ENCODE measurements at regions not wholly inside any gene's neighbourhood (a gene's known extent, or its start where the extent isn't known, plus 50 kb on each side); places are given as distances from the start of the nearest gene placed in this dataset.

DNA sequence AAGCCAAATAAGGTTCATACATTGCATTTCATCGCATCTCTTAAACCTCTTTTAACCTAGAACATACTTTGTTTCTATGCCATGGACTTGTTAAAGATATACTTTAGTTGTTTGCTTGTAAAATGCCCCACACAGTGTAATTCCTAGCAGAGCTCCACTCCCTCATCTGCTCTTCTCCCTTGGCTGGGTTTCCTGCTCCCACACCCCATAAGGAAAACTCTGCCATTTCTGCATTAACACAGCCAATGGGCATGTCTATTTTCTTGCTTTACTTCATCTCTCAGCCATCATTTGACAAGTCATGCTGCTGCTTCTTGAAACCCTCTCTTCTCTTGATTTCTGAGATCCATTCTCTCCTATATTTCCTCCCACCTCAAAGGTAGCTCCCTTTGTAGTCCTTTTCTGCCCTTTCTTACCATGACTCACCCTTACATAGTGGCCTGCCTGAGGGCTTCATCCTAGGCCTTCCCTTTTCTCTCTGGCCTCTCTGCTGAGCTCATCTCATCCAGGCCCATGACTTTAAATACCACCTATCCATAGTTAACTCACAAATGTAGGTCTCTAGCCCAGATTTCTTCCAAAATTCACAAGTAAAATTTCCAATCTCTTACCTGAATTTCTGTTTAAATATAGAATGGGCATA lies 471.4 kb downstream of the ADRA2A start:
- H3K4me1 ChIP-seq (ENCODE audit: control insufficient read depth in 3 of 3, insufficient read depth in 2 of 3, low read depth in 1 of 3, low read length in 2 of 3): no peaks in the 10 kb centered on the region
- H3K27ac ChIP-seq (ENCODE audit: low read depth in 1 of 3, low read length in 2 of 3): no peak overlapping the region
- no peaks in the 10 kb centered on the region for H3K36me3 ChIP-seq (ENCODE audit: control insufficient read depth in 3 of 3, insufficient read depth in 2 of 3, low read depth in 1 of 3, low read length in 3 of 3)
- 89 to 91% (median 89%) methylated on average over 1 of the region's 1 CpG for WGBS, 3 donors
- H3K9me3 ChIP-seq (ENCODE audit: control insufficient read depth in 2 of 2, insufficient read depth in 1 of 2, low read depth in 1 of 2, low read length in 1 of 2): no peaks in the 10 kb centered on the region
- no peak for FAIRE-seq
- H3K27me3 ChIP-seq (ENCODE audit: control insufficient read depth in 3 of 3, insufficient read depth in 3 of 3, low read length in 3 of 3): no peaks in the 10 kb centered on the region
- H3K4me3 ChIP-seq (ENCODE audit: low read depth in 1 of 3, low read length in 3 of 3): no peak overlapping the region
- DNase-seq: no peak

DNA sequence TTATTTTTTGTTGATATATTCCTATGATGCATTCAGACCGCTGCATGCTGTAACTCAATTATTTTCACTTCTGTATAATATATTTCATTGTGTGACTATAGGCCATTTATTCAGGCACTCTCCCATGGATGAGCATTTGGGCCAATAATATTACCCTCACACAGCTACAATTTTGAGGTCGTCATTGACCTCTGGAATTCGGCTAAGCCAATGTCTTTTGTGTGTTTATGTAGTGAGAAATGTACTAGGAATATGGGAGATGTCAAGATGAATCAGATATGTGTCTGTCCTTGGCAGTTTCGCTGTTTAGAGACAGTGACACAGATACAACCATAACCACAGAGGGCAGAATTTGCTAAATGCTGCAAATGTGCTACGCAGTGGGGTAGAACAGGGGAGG lies 474.2 kb downstream of the ADRA2A start:
- DNase-seq (no peak), FAIRE-seq (no peak)
- Histone ChIP-seq H3K4me1 (ENCODE audit: control insufficient read depth in 3 of 3, insufficient read depth in 2 of 3, low read depth in 1 of 3, low read length in 2 of 3) (no peaks in the 10 kb centered on the region), H3K27ac (ENCODE audit: low read depth in 1 of 3, low read length in 2 of 3) (no peak overlapping the region), H3K27me3 (ENCODE audit: control insufficient read depth in 3 of 3, insufficient read depth in 3 of 3, low read length in 3 of 3) (no peaks in the 10 kb centered on the region), H3K9me3 (ENCODE audit: control insufficient read depth in 2 of 2, insufficient read depth in 1 of 2, low read depth in 1 of 2, low read length in 1 of 2) (no peaks in the 10 kb centered on the region), H3K36me3 (ENCODE audit: control insufficient read depth in 3 of 3, insufficient read depth in 2 of 3, low read depth in 1 of 3, low read length in 3 of 3) (no peaks in the 10 kb centered on the region), H3K4me3 (ENCODE audit: low read depth in 1 of 3, low read length in 3 of 3) (no peak overlapping the region)
- WGBS, 3 donors: 74 to 83% (median 77%) methylated on average over 5 of the region's 5 CpGs

DNA sequence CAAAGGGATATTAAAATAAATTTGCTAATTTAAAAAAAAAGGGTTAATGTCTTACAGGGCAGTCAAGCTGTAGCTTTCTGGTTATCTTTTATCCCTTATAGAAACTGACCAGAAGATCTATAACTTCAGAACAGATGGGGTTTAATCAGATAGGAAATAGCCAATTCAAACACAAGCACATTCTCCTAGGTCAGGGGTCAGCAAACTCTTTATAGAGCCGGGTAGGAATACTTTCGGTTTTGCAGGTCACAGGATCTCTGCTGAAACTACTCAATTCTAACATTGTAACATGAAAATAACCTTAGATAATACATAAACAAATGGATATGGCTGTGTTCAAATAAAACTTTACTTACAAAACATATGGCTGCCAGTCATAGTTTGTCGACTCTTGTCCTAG lies 479.8 kb downstream of the ADRA2A start:
- H3K9me3 ChIP-seq (ENCODE audit: control insufficient read depth in 2 of 2, insufficient read depth in 1 of 2, low read depth in 1 of 2, low read length in 1 of 2): no peaks in the 10 kb centered on the region
- no peak overlapping the region for H3K27ac ChIP-seq (ENCODE audit: low read depth in 1 of 3, low read length in 2 of 3)
- DNase-seq (no peak), FAIRE-seq (no peak)
- 24 to 50% (median 37%) methylated on average over 3 of the region's 3 CpGs for WGBS, 3 donors
- H3K4me1 ChIP-seq (ENCODE audit: control insufficient read depth in 3 of 3, insufficient read depth in 2 of 3, low read depth in 1 of 3, low read length in 2 of 3): no peaks in the 10 kb centered on the region
- no peak overlapping the region for H3K4me3 ChIP-seq (ENCODE audit: low read depth in 1 of 3, low read length in 3 of 3)
- no peaks in the 10 kb centered on the region for H3K27me3 ChIP-seq (ENCODE audit: control insufficient read depth in 3 of 3, insufficient read depth in 3 of 3, low read length in 3 of 3)
- no peaks in the 10 kb centered on the region for H3K36me3 ChIP-seq (ENCODE audit: control insufficient read depth in 3 of 3, insufficient read depth in 2 of 3, low read depth in 1 of 3, low read length in 3 of 3)

DNA sequence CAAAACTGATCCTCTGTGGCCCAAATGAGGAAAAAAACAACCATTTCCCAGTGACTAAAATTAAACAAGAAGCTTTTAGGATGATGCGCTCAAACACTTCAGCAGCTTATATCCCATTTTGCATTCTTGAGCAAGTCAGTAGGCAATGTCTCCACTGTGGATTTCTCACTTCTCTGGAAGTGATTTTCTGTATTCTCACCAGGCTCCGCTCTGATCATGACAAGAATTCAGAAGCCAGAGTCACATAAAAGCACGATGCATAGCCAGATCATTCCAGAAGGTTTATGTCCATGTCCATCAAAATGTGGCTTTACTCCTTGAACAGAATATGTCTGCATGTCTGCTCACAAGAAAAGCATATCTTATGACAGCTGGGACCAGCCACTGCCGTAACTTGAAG lies 481.4 kb downstream of the ADRA2A start:
- Histone ChIP-seq H3K36me3 (ENCODE audit: control insufficient read depth in 3 of 3, insufficient read depth in 2 of 3, low read depth in 1 of 3, low read length in 3 of 3) (no peaks in the 10 kb centered on the region), H3K4me3 (ENCODE audit: low read depth in 1 of 3, low read length in 3 of 3) (no peak overlapping the region), H3K27me3 (ENCODE audit: control insufficient read depth in 3 of 3, insufficient read depth in 3 of 3, low read length in 3 of 3) (no peaks in the 10 kb centered on the region), H3K27ac (ENCODE audit: low read depth in 1 of 3, low read length in 2 of 3) (no peak overlapping the region), H3K9me3 (ENCODE audit: control insufficient read depth in 2 of 2, insufficient read depth in 1 of 2, low read depth in 1 of 2, low read length in 1 of 2) (no peaks in the 10 kb centered on the region), H3K4me1 (ENCODE audit: control insufficient read depth in 3 of 3, insufficient read depth in 2 of 3, low read depth in 1 of 3, low read length in 2 of 3) (no peaks in the 10 kb centered on the region)
- WGBS, 3 donors: 80 to 94% (median 88%) methylated on average over 4 of the region's 4 CpGs
- no peak for DNase-seq
- no peak for FAIRE-seq

DNA sequence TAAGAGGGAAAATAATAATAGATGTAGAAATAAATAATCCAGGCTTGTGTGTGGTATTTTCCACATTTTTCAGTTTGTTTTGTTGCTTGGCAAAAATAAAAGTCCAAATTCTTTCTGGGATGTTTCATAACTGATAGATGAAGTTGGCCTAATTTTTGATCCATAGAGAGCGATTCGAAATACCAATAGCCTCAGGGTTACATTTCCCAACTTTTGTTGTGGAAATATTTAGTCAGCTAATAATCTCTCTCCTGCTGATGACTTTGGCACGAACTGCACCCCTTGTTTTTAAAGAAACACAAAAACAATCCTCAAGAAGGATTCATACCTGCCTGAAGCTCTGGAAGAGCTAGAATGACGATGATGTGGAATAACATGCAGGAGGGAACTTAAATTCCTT lies 483.2 kb downstream of the ADRA2A start:
- Histone ChIP-seq H3K27ac (ENCODE audit: low read depth in 1 of 3, low read length in 2 of 3) (no peak overlapping the region), H3K27me3 (ENCODE audit: control insufficient read depth in 3 of 3, insufficient read depth in 3 of 3, low read length in 3 of 3) (no peaks in the 10 kb centered on the region), H3K36me3 (ENCODE audit: control insufficient read depth in 3 of 3, insufficient read depth in 2 of 3, low read depth in 1 of 3, low read length in 3 of 3) (no peaks in the 10 kb centered on the region), H3K4me1 (ENCODE audit: control insufficient read depth in 3 of 3, insufficient read depth in 2 of 3, low read depth in 1 of 3, low read length in 2 of 3) (no peaks in the 10 kb centered on the region), H3K4me3 (ENCODE audit: low read depth in 1 of 3, low read length in 3 of 3) (no peak overlapping the region), H3K9me3 (ENCODE audit: control insufficient read depth in 2 of 2, insufficient read depth in 1 of 2, low read depth in 1 of 2, low read length in 1 of 2) (no peaks in the 10 kb centered on the region)
- DNase-seq (no peak), FAIRE-seq (no peak)
- WGBS, 3 donors: 63 to 65% (median 65%) methylated on average over 4 of the region's 4 CpGs

DNA sequence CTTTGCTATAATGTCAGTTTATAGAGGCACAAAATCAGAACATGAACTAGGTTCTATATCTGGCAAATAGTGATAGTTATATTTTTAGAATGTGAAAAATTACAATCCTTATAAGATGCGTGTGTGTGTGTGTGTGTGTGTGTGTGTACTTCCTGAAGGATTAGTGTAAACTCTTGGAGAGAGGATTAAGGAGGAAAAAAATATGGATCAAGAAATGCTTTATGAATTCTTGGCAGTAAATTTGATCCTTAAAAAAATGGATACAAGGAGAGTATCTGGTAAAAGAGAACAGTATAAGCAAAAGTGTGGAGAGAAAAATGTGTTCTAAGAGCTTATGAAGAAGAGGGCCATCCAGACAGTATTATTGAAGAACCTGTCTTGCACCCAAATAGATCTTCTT lies 484.3 kb downstream of the ADRA2A start:
- no peak overlapping the region for H3K4me3 ChIP-seq (ENCODE audit: low read depth in 1 of 3, low read length in 3 of 3)
- H3K27ac ChIP-seq (ENCODE audit: low read depth in 1 of 3, low read length in 2 of 3): no peak overlapping the region
- no peak for DNase-seq
- H3K4me1 ChIP-seq (ENCODE audit: control insufficient read depth in 3 of 3, insufficient read depth in 2 of 3, low read depth in 1 of 3, low read length in 2 of 3): no peaks in the 10 kb centered on the region
- no peaks in the 10 kb centered on the region for H3K27me3 ChIP-seq (ENCODE audit: control insufficient read depth in 3 of 3, insufficient read depth in 3 of 3, low read length in 3 of 3)
- H3K9me3 ChIP-seq (ENCODE audit: control insufficient read depth in 2 of 2, insufficient read depth in 1 of 2, low read depth in 1 of 2, low read length in 1 of 2): no peaks in the 10 kb centered on the region
- 40 to 70% (median 47%) methylated on average over 1 of the region's 1 CpG for WGBS, 3 donors
- no peak for FAIRE-seq
- H3K36me3 ChIP-seq (ENCODE audit: control insufficient read depth in 3 of 3, insufficient read depth in 2 of 3, low read depth in 1 of 3, low read length in 3 of 3): no peaks in the 10 kb centered on the region

DNA sequence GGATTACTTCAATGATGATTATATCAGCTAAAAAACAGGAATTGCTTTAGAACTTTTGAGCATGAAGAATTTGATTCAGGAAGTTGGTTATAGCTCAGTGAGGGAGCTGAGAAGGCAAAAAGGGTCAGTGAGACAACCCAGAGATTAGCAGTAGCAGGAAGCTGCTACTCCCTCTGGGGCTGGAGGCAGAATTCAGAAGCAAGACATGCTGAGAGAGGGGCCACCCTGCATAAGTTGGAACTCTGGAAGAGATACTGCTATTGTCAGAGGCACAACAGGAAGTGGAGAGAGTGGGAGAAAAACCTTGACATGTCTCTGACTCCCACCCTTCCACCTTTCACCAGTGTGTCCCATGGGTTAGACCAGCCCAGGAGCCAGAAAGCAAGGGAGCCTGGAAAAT lies 488.7 kb downstream of the ADRA2A start:
- no peaks in the 10 kb centered on the region for H3K9me3 ChIP-seq (ENCODE audit: control insufficient read depth in 2 of 2, insufficient read depth in 1 of 2, low read depth in 1 of 2, low read length in 1 of 2)
- H3K27me3 ChIP-seq (ENCODE audit: control insufficient read depth in 3 of 3, insufficient read depth in 3 of 3, low read length in 3 of 3): no peaks in the 10 kb centered on the region
- no peak for DNase-seq
- FAIRE-seq: no peak
- no peak overlapping the region for H3K4me3 ChIP-seq (ENCODE audit: low read depth in 1 of 3, low read length in 3 of 3)
- no peak overlapping the region for H3K27ac ChIP-seq (ENCODE audit: low read depth in 1 of 3, low read length in 2 of 3)
- no peaks in the 10 kb centered on the region for H3K36me3 ChIP-seq (ENCODE audit: control insufficient read depth in 3 of 3, insufficient read depth in 2 of 3, low read depth in 1 of 3, low read length in 3 of 3)
- no peaks in the 10 kb centered on the region for H3K4me1 ChIP-seq (ENCODE audit: control insufficient read depth in 3 of 3, insufficient read depth in 2 of 3, low read depth in 1 of 3, low read length in 2 of 3)

DNA sequence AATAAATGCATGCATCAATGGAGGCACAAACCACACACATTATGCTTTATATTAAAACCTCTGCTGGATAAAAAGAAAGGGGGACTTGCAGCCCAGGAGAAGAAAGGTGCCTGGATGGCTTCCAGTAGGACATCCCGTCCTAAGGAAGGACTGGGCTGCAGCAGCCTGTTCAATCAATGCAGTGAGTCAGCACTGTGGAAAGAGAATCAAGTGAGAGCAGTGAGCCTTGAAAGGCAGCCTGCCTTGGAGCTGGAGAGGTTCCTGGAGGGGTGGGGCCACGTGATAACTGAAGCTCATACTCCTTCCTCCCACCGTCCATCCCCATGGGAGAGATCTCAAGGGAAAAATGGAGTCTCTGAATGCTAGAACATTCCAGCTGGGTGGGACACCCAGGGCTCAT lies 501.2 kb downstream of the ADRA2A start:
- DNase-seq (no peak), FAIRE-seq (no peak)
- H3K36me3 ChIP-seq (ENCODE audit: control insufficient read depth in 3 of 3, insufficient read depth in 2 of 3, low read depth in 1 of 3, low read length in 3 of 3): no peaks in the 10 kb centered on the region
- no peaks in the 10 kb centered on the region for H3K4me1 ChIP-seq (ENCODE audit: control insufficient read depth in 3 of 3, insufficient read depth in 2 of 3, low read depth in 1 of 3, low read length in 2 of 3)
- no peak overlapping the region for H3K4me3 ChIP-seq (ENCODE audit: low read depth in 1 of 3, low read length in 3 of 3)
- 28 to 43% (median 31%) methylated on average over 3 of the region's 3 CpGs for WGBS, 3 donors
- no peaks in the 10 kb centered on the region for H3K9me3 ChIP-seq (ENCODE audit: control insufficient read depth in 2 of 2, insufficient read depth in 1 of 2, low read depth in 1 of 2, low read length in 1 of 2)
- H3K27ac ChIP-seq (ENCODE audit: low read depth in 1 of 3, low read length in 2 of 3): no peak overlapping the region
- H3K27me3 ChIP-seq (ENCODE audit: control insufficient read depth in 3 of 3, insufficient read depth in 3 of 3, low read length in 3 of 3): no peaks in the 10 kb centered on the region

DNA sequence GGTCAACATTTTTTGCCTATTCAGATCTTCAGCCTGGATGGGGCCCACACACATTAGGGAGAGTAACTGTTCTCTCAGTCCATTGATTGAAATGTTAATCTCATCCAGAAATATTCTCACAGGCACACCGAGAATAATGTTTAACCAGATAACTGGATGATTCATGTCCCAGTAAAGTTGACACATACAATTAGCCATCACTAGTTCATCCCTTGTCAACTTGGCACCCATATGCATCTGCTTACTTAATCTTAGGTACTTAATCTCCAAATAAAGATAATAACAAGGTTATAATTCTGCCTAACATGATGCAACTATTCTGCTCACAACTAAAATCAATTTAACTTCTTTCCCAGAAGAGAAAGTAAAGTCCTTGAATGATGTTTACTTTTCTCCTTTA lies 502.6 kb downstream of the ADRA2A start:
- no peak for FAIRE-seq
- H3K36me3 ChIP-seq (ENCODE audit: control insufficient read depth in 3 of 3, insufficient read depth in 2 of 3, low read depth in 1 of 3, low read length in 3 of 3): no peaks in the 10 kb centered on the region
- H3K27me3 ChIP-seq (ENCODE audit: control insufficient read depth in 3 of 3, insufficient read depth in 3 of 3, low read length in 3 of 3): no peaks in the 10 kb centered on the region
- no peak overlapping the region for H3K27ac ChIP-seq (ENCODE audit: low read depth in 1 of 3, low read length in 2 of 3)
- peaks cover 0 to 3% of the 10 kb centered on the region in 2 donors for H3K9me3 ChIP-seq (ENCODE audit: control insufficient read depth in 2 of 2, insufficient read depth in 1 of 2, low read depth in 1 of 2, low read length in 1 of 2)
- no peak overlapping the region for H3K4me3 ChIP-seq (ENCODE audit: low read depth in 1 of 3, low read length in 3 of 3)
- 20 to 48% (median 25%) methylated on average over 1 of the region's 1 CpG for WGBS, 3 donors
- peak in 1 of 2 donors; percentile 5 for DNase-seq
- no peaks in the 10 kb centered on the region for H3K4me1 ChIP-seq (ENCODE audit: control insufficient read depth in 3 of 3, insufficient read depth in 2 of 3, low read depth in 1 of 3, low read length in 2 of 3)

Measured in small intestine (tissue), 7 donors.